HEK293 (cell line): ENCODE measurements at regions not wholly inside any gene's neighbourhood (a gene's known extent, or its start where the extent isn't known, plus 50 kb on each side); places are given as distances from the start of the nearest gene placed in this dataset.
A peak's percentile ranks its signal among the peaks of the same experiment; 100 is the strongest.

Experiments
- CTCF ChIA-PET: fragments of 350-600 bp; formaldehyde crosslinking; extraction: SDS; loops from one replicate; lab custom pipeline; 2021; ENCODE audit warnings: antibody characterized with exemption; lab: Yijun Ruan, JAX
- POLR2A ChIA-PET: fragments of 300-600 bp; formaldehyde crosslinking; extraction: SDS; loops from one replicate; lab custom pipeline; 2020; ENCODE audit warnings: antibody characterized with exemption, inconsistent platforms; lab: Yijun Ruan, JAX
- H3K27ac ChIP-seq: fragments of 200-500 bp; sonication (Bioruptor generic); 2 replicates; pipeline ENCODE4 v1.5.1; 2014; ENCODE audit warnings: low read depth, low read length, control low read depth, inconsistent platforms; ENCODE audit errors: extremely low read depth
- H3K36me3 ChIP-seq, 2 experiments: fragments of 200-500 bp in 1 of 2; sonication (Bioruptor generic) in 1 of 2; 1 replicate in 1 of 2; 2 replicates in 1 of 2; pipeline ENCODE4 v1.5.1; 2014 to 2017; ENCODE audit warnings: inconsistent platforms in 2 of 2, low read length in 2 of 2; ENCODE audit not compliant: control insufficient read depth in 2 of 2, insufficient read depth in 1 of 2
- H3K4me1 ChIP-seq: fragments of 200-500 bp; sonication (Bioruptor generic); 2 replicates; pipeline ENCODE4 v1.5.1; 2014; ENCODE audit warnings: mild to moderate bottlenecking, low read length, inconsistent platforms; ENCODE audit not compliant: control insufficient read depth, insufficient read depth
- H3K4me3 ChIP-seq: 2 replicates; pipeline ENCODE4 v1.5.1; 2011; ENCODE audit warnings: low read depth, mild to moderate bottlenecking, control low read depth, low read length, moderate library complexity
- H3K9me3 ChIP-seq: fragments of 200-500 bp; sonication (Bioruptor generic); 2 replicates; pipeline ENCODE4 v1.5.1; 2014; ENCODE audit warnings: low read depth, low read length, inconsistent platforms; ENCODE audit not compliant: control insufficient read depth, insufficient read depth
- HIC1 ChIP-seq: fragments of 450-650 bp; formaldehyde crosslinking; IDR thresholded peaks from 2 replicates; pipeline ENCODE4 v1.5.1; 2016; ENCODE audit warnings: missing biosample characterization, missing genetic modification characterization
- HOXC10 ChIP-seq: sonication (generic); formaldehyde crosslinking; IDR thresholded peaks from 2 replicates; pipeline ENCODE4 v1.8.1; 2023; ENCODE audit warnings: mild to moderate bottlenecking, missing genetic modification reagents
- IKZF3 ChIP-seq: fragments of 450-650 bp; IDR thresholded peaks from 2 replicates; pipeline ENCODE4 v1.5.0; 2018; ENCODE audit warnings: missing biosample characterization, mild to moderate bottlenecking, missing genetic modification characterization, moderate library complexity
- KLF9 ChIP-seq: fragments of 450-650 bp; formaldehyde crosslinking; IDR thresholded peaks from 2 replicates; pipeline ENCODE4 v1.5.1; 2016; ENCODE audit warnings: missing biosample characterization, missing genetic modification characterization, low read depth
- PATZ1 ChIP-seq: fragments of 450-650 bp; formaldehyde crosslinking; IDR thresholded peaks from 2 replicates; pipeline ENCODE4 v1.5.1; 2016; ENCODE audit warnings: missing biosample characterization, missing genetic modification characterization
- PRDM1 ChIP-seq: fragments of 450-650 bp; formaldehyde crosslinking; IDR thresholded peaks from 2 replicates; pipeline ENCODE4; 2016; ENCODE audit warnings: missing biosample characterization, missing genetic modification characterization
- PRDM6 ChIP-seq: fragments of 450-650 bp; formaldehyde crosslinking; IDR thresholded peaks from 2 replicates; pipeline ENCODE4 v1.5.1; 2017; ENCODE audit warnings: missing biosample characterization, missing genetic modification characterization
- SETDB1 ChIP-seq: IDR thresholded peaks from one replicate; pipeline ENCODE4 v1.6.1; 2017; ENCODE audit warnings: mild to moderate bottlenecking, low read length, moderate library complexity, mixed read lengths; ENCODE audit not compliant: insufficient read length
- YY1 ChIP-seq: fragments of 450-650 bp; formaldehyde crosslinking; IDR thresholded peaks from 2 replicates; pipeline ENCODE4 v1.5.1; 2018; ENCODE audit warnings: missing biosample characterization, missing genetic modification characterization
- ZFHX2 ChIP-seq: fragments of 450-650 bp; formaldehyde crosslinking; conservative IDR thresholded peaks from 2 replicates; pipeline ENCODE4 v1.5.1; 2016; ENCODE audit warnings: missing biosample characterization, missing genetic modification characterization
- ZNF133 ChIP-seq: fragments of 450-650 bp; formaldehyde crosslinking; IDR thresholded peaks from 2 replicates; pipeline ENCODE4 v1.5.1; 2016; ENCODE audit warnings: missing biosample characterization, missing genetic modification characterization
- ZNF140 ChIP-seq: fragments of 450-650 bp; formaldehyde crosslinking; IDR thresholded peaks from 2 replicates; pipeline ENCODE4 v1.5.1; 2016; ENCODE audit warnings: missing biosample characterization, missing genetic modification characterization
- ZNF157 ChIP-seq: fragments of 450-650 bp; formaldehyde crosslinking; IDR thresholded peaks from 2 replicates; pipeline ENCODE4 v1.5.1; 2016; ENCODE audit warnings: missing biosample characterization, missing genetic modification characterization
- ZNF350 ChIP-seq: fragments of 450-650 bp; formaldehyde crosslinking; IDR thresholded peaks from 2 replicates; pipeline ENCODE4 v1.5.0; 2017; ENCODE audit warnings: missing biosample characterization, mild to moderate bottlenecking, missing genetic modification characterization
- ZNF391 ChIP-seq: fragments of 450-650 bp; formaldehyde crosslinking; IDR thresholded peaks from 2 replicates; pipeline ENCODE4 v1.5.1; 2016; ENCODE audit warnings: low read depth, missing biosample characterization, missing genetic modification characterization, borderline replicate concordance
- ZNF514 ChIP-seq: fragments of 450-650 bp; formaldehyde crosslinking; IDR thresholded peaks from 2 replicates; pipeline ENCODE4 v1.5.1; 2016; ENCODE audit warnings: missing biosample characterization, missing genetic modification characterization
- ZNF561 ChIP-seq: fragments of 450-650 bp; IDR thresholded peaks from 2 replicates; pipeline ENCODE4 v1.5.1; 2018; ENCODE audit warnings: missing biosample characterization, missing genetic modification characterization, borderline replicate concordance
- ZNF621 ChIP-seq: fragments of 450-650 bp; formaldehyde crosslinking; IDR thresholded peaks from 2 replicates; pipeline ENCODE4 v1.5.1; 2017; ENCODE audit warnings: missing biosample characterization, missing genetic modification characterization
- ZNF623 ChIP-seq: fragments of 450-650 bp; formaldehyde crosslinking; IDR thresholded peaks from 2 replicates; pipeline ENCODE4 v1.5.1; 2016; ENCODE audit warnings: missing biosample characterization, missing genetic modification characterization
- ZNF654 ChIP-seq: fragments of 450-650 bp; formaldehyde crosslinking; IDR thresholded peaks from 2 replicates; pipeline ENCODE4 v1.5.1; 2016; ENCODE audit warnings: low read depth, missing biosample characterization, missing genetic modification characterization
- ZNF837 ChIP-seq: fragments of 450-650 bp; formaldehyde crosslinking; IDR thresholded peaks from 2 replicates; pipeline ENCODE4 v1.5.1; 2016; ENCODE audit warnings: missing biosample characterization, missing genetic modification characterization
- ZSCAN16 ChIP-seq: fragments of 450-650 bp; formaldehyde crosslinking; IDR thresholded peaks from 2 replicates; pipeline ENCODE4 v1.5.1; 2016; ENCODE audit warnings: missing biosample characterization, missing genetic modification characterization
- ZSCAN5A ChIP-seq: fragments of 450-650 bp; formaldehyde crosslinking; IDR thresholded peaks from 2 replicates; pipeline ENCODE4 v1.5.1; 2016; ENCODE audit warnings: missing biosample characterization, missing genetic modification characterization

- POLR2A ChIA-PET = interaction anchor here (1.0 to 1.5 kb wide), 2 partner anchors 97 to 104 kb away, joined by 4 to 7 read pairs; no protein-coding TSS in a partner anchor
- peak; percentile 17; the same call in 1 of the 2 replicates for TF ChIP-seq PRDM1 (tag by site-specific recombination)
- TF ChIP-seq SETDB1 = peak; percentile 53
- no peak for TF ChIP-seq ZNF514 (tag by site-specific recombination)
- TF ChIP-seq HOXC10 (CRISPR knock-in tag) = no peak
- TF ChIP-seq ZNF157 (tag by site-specific recombination) = no peak
- TF ChIP-seq ZNF654 (tag by site-specific recombination) = peak; percentile 32; the same call in 1 of the 2 replicates
- no peak for TF ChIP-seq HIC1 (tag by site-specific recombination)
- no peak for TF ChIP-seq ZNF133 (tag by site-specific recombination)
- TF ChIP-seq ZSCAN16 = no peak
- no peak for TF ChIP-seq IKZF3 (tag by site-specific recombination)
- no peak for TF ChIP-seq ZNF561
- CTCF ChIA-PET = interaction anchor here (0.5 to 2.1 kb wide), 45 partner anchors 9 to 1455 kb away, joined by 3 to 48 read pairs (median 4); no protein-coding TSS in a partner anchor
- no peak overlapping the region for H3K4me3 ChIP-seq
- no peak overlapping the region for H3K27ac ChIP-seq
- no peaks in the 10 kb centered on the region; a peak in 1 of 3 replicates for H3K36me3 ChIP-seq
- H3K9me3 ChIP-seq = no peaks in the 10 kb centered on the region
- H3K4me1 ChIP-seq = no peaks in the 10 kb centered on the region
Observed at GRCh38 chr17:6910987-6911603, 79.6 kb upstream of the TEKT1 start.

GRCh38 chr17:6912110-6913051, 80.9 kb upstream of the TEKT1 start:
- TF ChIP-seq ZNF391 (tag by site-specific recombination) (no peak), ZNF350 (tag by site-specific recombination) (no peak), PRDM6 (tag by site-specific recombination) (no peak), YY1 (tag by site-specific recombination) (no peak), PRDM1 (tag by site-specific recombination) (no peak), ZNF621 (tag by site-specific recombination) (no peak), ZSCAN5A (tag by site-specific recombination) (no peak), ZFHX2 (no peak), ZNF623 (tag by site-specific recombination) (no peak), ZNF140 (tag by site-specific recombination) (no peak), ZNF837 (tag by site-specific recombination) (no peak), PATZ1 (no peak), ZNF157 (tag by site-specific recombination) (no peak), KLF9 (tag by site-specific recombination) (no peak)
- TF ChIP-seq, all 188 proteins: peak for 0
- POLR2A ChIA-PET = interaction anchor here (2.1 kb wide), 1 partner anchor 92 kb away, joined by 4 read pairs; no protein-coding TSS in a partner anchor

More at GRCh38 chr17:6912110-6913051, 80.9 kb upstream of the TEKT1 start:
- Histone ChIP-seq H3K4me3 (no peak overlapping the region), H3K4me1 (no peaks in the 10 kb centered on the region), H3K27ac (no peak overlapping the region), H3K36me3 (no peaks in the 10 kb centered on the region; a peak in 1 of 3 replicates), H3K9me3 (no peaks in the 10 kb centered on the region; the same call in 1 of the 2 replicates)
- CTCF ChIA-PET = interaction anchor here (0.5 to 1.6 kb wide), 5 partner anchors 69 to 494 kb away, joined by 3 to 11 read pairs (median 5); no protein-coding TSS in a partner anchor
